Gastroesophageal sphincter (tissue), 4 donors: ENCODE measurements at regions not wholly inside any gene's neighbourhood (a gene's known extent, or its start where the extent isn't known, plus 50 kb on each side); places are given as distances from the start of the nearest gene placed in this dataset.

Source experiments
- ATAC-seq: fragments of 150-250 bp; one replicate; pipeline ENCODE4 v1.9.1; 2016; ENCODE audit warnings: mild to moderate bottlenecking, moderate library complexity
- H3K27ac ChIP-seq, 4 donors: fragments of 200-600 bp; sonication (generic) in 3 of 4; 1 replicate in 3 of 4; 2 replicates in 1 of 4; pipeline ENCODE4 v1.5.1; 2016 to 2019
- H3K27me3 ChIP-seq: fragments of 200-600 bp; sonication (generic); one replicate; pipeline ENCODE4 v1.5.1; 2019
- H3K36me3 ChIP-seq, 2 donors: fragments of 200-600 bp; sonication (generic); one replicate each; pipeline ENCODE4 v1.5.1; 2019; ENCODE audit warnings: control low read depth in 1 of 2
- H3K4me1 ChIP-seq, 3 donors: fragments of 200-600 bp; sonication (generic); 1 replicate in 2 of 3; 2 replicates in 1 of 3; pipeline ENCODE4 v1.5.1; 2016 to 2019; ENCODE audit warnings: control low read depth in 2 of 3
- H3K4me3 ChIP-seq, 2 donors: fragments of 200-600 bp; sonication (generic); one replicate each; pipeline ENCODE4 v1.5.1; 2019; ENCODE audit warnings: mild to moderate bottlenecking in 1 of 2, moderate library complexity in 1 of 2
- H3K9me3 ChIP-seq, 3 donors: fragments of 200-600 bp; sonication (generic); one replicate each; pipeline ENCODE4 v1.5.1; 2017 to 2019; ENCODE audit warnings: control low read depth in 2 of 3
- CTCF ChIP-seq, 4 experiments: fragments of 200-600 bp in 2 of 4; fragments of 450-650 bp in 2 of 4; sonication (generic) in 1 of 4; IDR thresholded peaks; one replicate each; pipeline ENCODE4 v1.5.1; 2017 to 2019; ENCODE audit warnings: antibody characterized with exemption in 4 of 4, mild to moderate bottlenecking in 2 of 4, moderate library complexity in 2 of 4
- EP300 ChIP-seq: sonication (generic); formaldehyde crosslinking; IDR thresholded peaks from one replicate; pipeline ENCODE4 v1.6.1; 2017; ENCODE audit warnings: antibody characterized with exemption, mild to moderate bottlenecking
- POLR2A ChIP-seq, 2 donors: fragments of 450-650 bp; IDR thresholded peaks; one replicate each; pipeline ENCODE4 v1.6.1; 2017; ENCODE audit warnings: antibody characterized with exemption in 2 of 2, mild to moderate bottlenecking in 2 of 2, moderate library complexity in 1 of 2
- POLR2AphosphoS5 ChIP-seq: sonication (generic); formaldehyde crosslinking; IDR thresholded peaks from one replicate; pipeline ENCODE4 v1.6.1; 2017; ENCODE audit warnings: antibody characterized with exemption
- WGBS, 2 donors: methylation state at CpG; one replicate each; pipeline ENCODE4 v1.1.5; 2018; ENCODE audit warnings: low coverage in 1 of 2; 5-methylcytosine and 5-hydroxymethylcytosine counted together

- H3K4me3 ChIP-seq, result no peak overlapping the region
- no peak for TF ChIP-seq CTCF (IDR thresholded peaks at IDR 0.05)
- TF ChIP-seq POLR2A (IDR thresholded peaks at IDR 0.05), result no peak
- no peak for TF ChIP-seq POLR2AphosphoS5
- no peak for TF ChIP-seq EP300
- no peak for ATAC-seq
- peaks cover 4 to 13% (median 6%) of the 10 kb centered on the region in 3 donors for H3K4me1 ChIP-seq
- H3K27ac ChIP-seq, result no peak overlapping the region
- no peaks in the 10 kb centered on the region for H3K27me3 ChIP-seq
- 86 to 87% methylated on average over 2 to 3 of the region's 3 CpGs for WGBS, 2 donors
- no peaks in the 10 kb centered on the region for H3K36me3 ChIP-seq
- no peaks in the 10 kb centered on the region for H3K9me3 ChIP-seq
These were observed 119.0 kb upstream of the STARD4 start for GRCh38 chr5:111631328-111631727.

GRCh38 chr5:111628901-111629300 lies 116.6 kb upstream of the STARD4 start:
- no peaks in the 10 kb centered on the region for H3K9me3 ChIP-seq
- no peak overlapping the region for H3K4me3 ChIP-seq
- H3K4me1 ChIP-seq, result no peaks in the 10 kb centered on the region
- H3K27me3 ChIP-seq, result no peaks in the 10 kb centered on the region
- H3K36me3 ChIP-seq, result no peaks in the 10 kb centered on the region
- peak; percentile 48 for ATAC-seq
- no peak overlapping the region for H3K27ac ChIP-seq
- TF ChIP-seq CTCF (IDR thresholded peaks at IDR 0.05) (no peak), EP300 (no peak), POLR2A (IDR thresholded peaks at IDR 0.05) (no peak)

- H3K27ac ChIP-seq, result no peak overlapping the region
- H3K36me3 ChIP-seq, result no peaks in the 10 kb centered on the region
- no peaks in the 10 kb centered on the region for H3K27me3 ChIP-seq
- WGBS, 2 donors, result 97 to 100% methylated on average over 3 of the region's 3 CpGs
- ATAC-seq, result no peak
- no peaks in the 10 kb centered on the region for H3K9me3 ChIP-seq
- no peak overlapping the region for H3K4me3 ChIP-seq
- H3K4me1 ChIP-seq, result no peaks in the 10 kb centered on the region
- TF ChIP-seq POLR2AphosphoS5 (no peak), EP300 (no peak), CTCF (IDR thresholded peaks at IDR 0.05) (no peak), POLR2A (IDR thresholded peaks at IDR 0.05) (no peak)
These were observed 115.5 kb upstream of the STARD4 start for GRCh38 chr5:111627862-111628261.

GRCh38 chr5:111626473-111627148 lies 114.3 kb upstream of the STARD4 start:
- no peaks in the 10 kb centered on the region for H3K36me3 ChIP-seq
- no peaks in the 10 kb centered on the region for H3K4me1 ChIP-seq
- no peaks in the 10 kb centered on the region for H3K27me3 ChIP-seq
- H3K9me3 ChIP-seq, result no peaks in the 10 kb centered on the region
- no peak for TF ChIP-seq CTCF (IDR thresholded peaks at IDR 0.05)
- TF ChIP-seq POLR2AphosphoS5, result no peak
- no peak for TF ChIP-seq POLR2A (IDR thresholded peaks at IDR 0.05)
- no peak for TF ChIP-seq EP300
- no CpG with 5 or more reads among the region's 2 CpGs for WGBS, 2 donors
- H3K27ac ChIP-seq, result no peak overlapping the region
- H3K4me3 ChIP-seq, result no peak overlapping the region
- no peak for ATAC-seq

- Histone ChIP-seq H3K9me3 (no peaks in the 10 kb centered on the region), H3K4me3 (no peak overlapping the region), H3K27ac (no peak overlapping the region), H3K4me1 (no peaks in the 10 kb centered on the region), H3K27me3 (no peaks in the 10 kb centered on the region), H3K36me3 (no peaks in the 10 kb centered on the region)
- TF ChIP-seq CTCF (IDR thresholded peaks at IDR 0.05) (no peak), POLR2A (IDR thresholded peaks at IDR 0.05) (no peak)
- WGBS, 2 donors, result 84 to 96% methylated on average over 5 of the region's 5 CpGs
- ATAC-seq, result no peak
These were observed 106.4 kb upstream of the STARD4 start for GRCh38 chr5:111618623-111619271.
